Panc1 (cell line): ENCODE measurements at regions not wholly inside any gene's neighbourhood (a gene's known extent, or its start where the extent isn't known, plus 50 kb on each side); places are given as distances from the start of the nearest gene placed in this dataset.

Source experiments
- ATAC-seq: fragments of 200-7000 bp; cut with Tn5 transposase; 2 replicates; pipeline ENCODE4 v1.9.1; 2020; ENCODE audit warnings: mild to moderate bottlenecking, moderate library complexity
- BruUV-seq: library from RNA; stranded (reverse); fragments of 400-500 nt; replicated peaks from 2 replicates; lab custom pipeline; 2021; lab: Mats Ljungman, UMichigan
- CTCF ChIA-PET: fragments of 300-600 bp; sonication (Branson Sonifier 250); formaldehyde crosslinking; loops from one replicate; lab custom pipeline; 2022; ENCODE audit warnings: antibody characterized with exemption; lab: Charles Lee
- POLR2A ChIA-PET: fragments of 300-600 bp; sonication (Branson Sonifier 250); formaldehyde crosslinking; loops from one replicate; lab custom pipeline; 2022; ENCODE audit warnings: antibody characterized with exemption; lab: Charles Lee
- DNase-seq: peaks from one replicate; pipeline ENCODE4 v3.0.0-alpha.2; 2010; ENCODE audit warnings: low read depth, low spot score
- H3K27ac ChIP-seq: 2 replicates; pipeline ENCODE4 v1.5.1; 2011; ENCODE audit warnings: mild to moderate bottlenecking, low read length, inconsistent platforms
- H3K27me3 ChIP-seq: fragments of 200-500 bp; sonication (Bioruptor generic); 2 replicates; pipeline ENCODE4 v1.6.0; 2014; ENCODE audit warnings: low read length, inconsistent platforms; ENCODE audit not compliant: control insufficient read depth, insufficient read depth
- H3K36me3 ChIP-seq: fragments of 200-500 bp; sonication (Bioruptor generic); 2 replicates; pipeline ENCODE4 v1.5.1; 2014; ENCODE audit warnings: inconsistent platforms, mild to moderate bottlenecking, low read length, moderate library complexity; ENCODE audit not compliant: control insufficient read depth, insufficient read depth
- H3K4me1 ChIP-seq: 2 replicates; pipeline ENCODE4 v1.5.1; 2011; ENCODE audit warnings: inconsistent platforms, mild to moderate bottlenecking, low read length, moderate library complexity; ENCODE audit not compliant: control insufficient read depth, insufficient read depth
- H3K4me3 ChIP-seq, 2 experiments: 2 replicates each; pipeline ENCODE4 v1.5.1; 2011 to 2012; ENCODE audit warnings: low read depth in 2 of 2, low read length in 2 of 2, mild to moderate bottlenecking in 2 of 2, inconsistent platforms in 1 of 2, moderate library complexity in 1 of 2
- H3K9me3 ChIP-seq: fragments of 200-500 bp; sonication (Bioruptor generic); 2 replicates; pipeline ENCODE4 v1.5.1; 2014; ENCODE audit warnings: low read depth, mild to moderate bottlenecking, inconsistent platforms, low read length, moderate library complexity; ENCODE audit not compliant: control insufficient read depth, insufficient read depth
- CTCF ChIP-seq: fragments of 450-650 bp; IDR thresholded peaks from 2 replicates; pipeline ENCODE4 v1.5.1; 2017; ENCODE audit warnings: mild to moderate bottlenecking
- POLR2AphosphoS5 ChIP-seq: IDR thresholded peaks from 2 replicates; pipeline ENCODE4 v1.6.1; 2012; ENCODE audit warnings: mild to moderate bottlenecking, low read depth, low read length, moderate library complexity
- SIN3A ChIP-seq: IDR thresholded peaks from 2 replicates; pipeline ENCODE4 v1.6.1; 2012; ENCODE audit warnings: low read depth, mild to moderate bottlenecking, low read length, moderate library complexity, borderline replicate concordance; ENCODE audit not compliant: insufficient read depth
- TCF7L2 ChIP-seq: IDR thresholded peaks from 2 replicates; pipeline ENCODE4 v1.6.1; 2011; ENCODE audit warnings: mild to moderate bottlenecking, low read depth, low read length, inconsistent platforms
- in situ Hi-C: cut with HindIII; loops from 2 replicates; pipeline ENCODE4 v1.10.0; 2016; ENCODE audit warnings: low sequenced_read_pairs, low pct_unique_long_range_greater_than_20kb
- intact Hi-C: fragments of 100-400 bp; cut with micrococcal nuclease; formaldehyde crosslinking; loops from one replicate; pipeline ENCODE4 v1.10.0; 2022; ENCODE audit not compliant: unreplicated experiment
- TF ChIP-seq, protein P1 (sequence below), 2 experiments: IDR thresholded peaks; 2 replicates each; pipeline ENCODE4 v1.6.1; 2011 to 2012; ENCODE audit warnings: low read depth in 2 of 2, control low read depth in 1 of 2, low read length in 1 of 2, mild to moderate bottlenecking in 1 of 2, moderate library complexity in 1 of 2; ENCODE audit not compliant: insufficient read depth in 1 of 2

GRCh38 chr10:37687581-37687980 is 169.8 kb downstream of the ZNF248 start:
- in situ Hi-C loops: no loop called here
- intact Hi-C loops: no loop called here
- no TSS peak for BruUV-seq
- ChIA-PET POLR2A (no interaction called here), CTCF (no interaction called here)
- DNase-seq (no peak), ATAC-seq (no peak)
- no peak overlapping the region for H3K27ac ChIP-seq
- no peaks in the 10 kb centered on the region for H3K27me3 ChIP-seq
- H3K9me3 ChIP-seq: no peaks in the 10 kb centered on the region
- H3K4me1 ChIP-seq: no peaks in the 10 kb centered on the region
- no peak overlapping the region for H3K4me3 ChIP-seq
- no peaks in the 10 kb centered on the region for H3K36me3 ChIP-seq
- no peak for TF ChIP-seq CTCF
- TF ChIP-seq POLR2AphosphoS5: no peak
- no peak for TF ChIP-seq SIN3A
- TF ChIP-seq, protein P1, sequence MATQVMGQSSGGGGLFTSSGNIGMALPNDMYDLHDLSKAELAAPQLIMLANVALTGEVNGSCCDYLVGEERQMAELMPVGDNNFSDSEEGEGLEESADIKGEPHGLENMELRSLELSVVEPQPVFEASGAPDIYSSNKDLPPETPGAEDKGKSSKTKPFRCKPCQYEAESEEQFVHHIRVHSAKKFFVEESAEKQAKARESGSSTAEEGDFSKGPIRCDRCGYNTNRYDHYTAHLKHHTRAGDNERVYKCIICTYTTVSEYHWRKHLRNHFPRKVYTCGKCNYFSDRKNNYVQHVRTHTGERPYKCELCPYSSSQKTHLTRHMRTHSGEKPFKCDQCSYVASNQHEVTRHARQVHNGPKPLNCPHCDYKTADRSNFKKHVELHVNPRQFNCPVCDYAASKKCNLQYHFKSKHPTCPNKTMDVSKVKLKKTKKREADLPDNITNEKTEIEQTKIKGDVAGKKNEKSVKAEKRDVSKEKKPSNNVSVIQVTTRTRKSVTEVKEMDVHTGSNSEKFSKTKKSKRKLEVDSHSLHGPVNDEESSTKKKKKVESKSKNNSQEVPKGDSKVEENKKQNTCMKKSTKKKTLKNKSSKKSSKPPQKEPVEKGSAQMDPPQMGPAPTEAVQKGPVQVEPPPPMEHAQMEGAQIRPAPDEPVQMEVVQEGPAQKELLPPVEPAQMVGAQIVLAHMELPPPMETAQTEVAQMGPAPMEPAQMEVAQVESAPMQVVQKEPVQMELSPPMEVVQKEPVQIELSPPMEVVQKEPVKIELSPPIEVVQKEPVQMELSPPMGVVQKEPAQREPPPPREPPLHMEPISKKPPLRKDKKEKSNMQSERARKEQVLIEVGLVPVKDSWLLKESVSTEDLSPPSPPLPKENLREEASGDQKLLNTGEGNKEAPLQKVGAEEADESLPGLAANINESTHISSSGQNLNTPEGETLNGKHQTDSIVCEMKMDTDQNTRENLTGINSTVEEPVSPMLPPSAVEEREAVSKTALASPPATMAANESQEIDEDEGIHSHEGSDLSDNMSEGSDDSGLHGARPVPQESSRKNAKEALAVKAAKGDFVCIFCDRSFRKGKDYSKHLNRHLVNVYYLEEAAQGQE (IDR thresholded peaks at IDR 0.05; ENCODE audit: insufficient read depth in 1 of 2, low read depth in 2 of 2, low read length in 1 of 2): no peak
- TF ChIP-seq TCF7L2: no peak

DNA sequence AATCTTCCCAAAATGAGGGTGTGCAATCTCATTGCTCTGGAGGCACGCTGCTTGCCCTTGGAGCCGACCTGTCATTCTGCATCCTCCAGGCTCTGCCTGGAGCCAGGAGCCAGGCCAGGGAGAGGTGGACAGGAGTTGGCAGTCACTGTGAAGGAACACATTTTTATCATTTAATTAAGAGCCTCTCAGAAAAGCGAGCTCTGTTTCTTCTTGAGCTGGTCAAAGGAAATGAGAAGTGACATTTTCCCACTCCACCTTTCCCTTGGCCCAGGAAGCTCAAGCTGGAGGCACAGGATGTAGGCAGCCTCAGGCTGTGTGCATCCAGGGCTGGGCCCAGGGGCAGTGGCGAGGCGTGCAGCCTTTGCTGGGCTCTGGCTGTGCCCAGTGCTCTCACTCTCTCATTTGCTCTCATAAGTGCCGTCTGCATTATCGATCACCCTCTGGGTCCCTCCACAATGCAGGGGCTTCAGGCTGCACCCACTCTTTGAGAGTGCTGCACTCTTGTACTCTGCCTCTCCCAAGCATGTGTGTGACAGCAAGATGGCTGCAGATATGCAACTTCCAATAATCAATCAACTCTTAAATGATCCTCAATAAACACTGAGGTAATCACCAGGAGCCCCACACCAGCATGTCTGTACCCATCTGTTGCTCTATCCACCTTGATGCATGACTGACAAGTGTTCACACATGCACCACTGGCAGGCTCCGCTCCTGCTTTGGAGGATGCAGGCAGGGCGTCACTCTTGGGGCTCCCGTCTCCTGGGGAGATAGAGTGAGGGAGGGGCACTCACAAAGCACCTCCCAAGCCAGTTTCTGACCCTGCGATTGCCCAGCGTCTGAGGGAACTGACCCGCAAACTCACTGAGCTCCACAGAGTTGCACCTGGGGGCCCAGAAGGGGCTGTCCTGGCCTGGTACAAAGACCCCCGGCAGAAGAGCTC is 171.4 kb downstream of the ZNF248 start:
- no peak for TF ChIP-seq POLR2AphosphoS5
- TF ChIP-seq SIN3A: no peak
- TF ChIP-seq CTCF: no peak
- TF ChIP-seq TCF7L2: no peak
- TF ChIP-seq, protein P1 (IDR thresholded peaks at IDR 0.05; ENCODE audit: insufficient read depth in 1 of 2, low read depth in 2 of 2, low read length in 1 of 2): no peak
- DNase-seq (no peak), ATAC-seq (no peak)
- intact Hi-C loops: no loop called here
- no peak overlapping the region for H3K4me3 ChIP-seq
- in situ Hi-C loops: no loop called here
- no peaks in the 10 kb centered on the region for H3K9me3 ChIP-seq
- ChIA-PET POLR2A (no interaction called here), CTCF (no interaction called here)
- H3K4me1 ChIP-seq: no peaks in the 10 kb centered on the region
- no peaks in the 10 kb centered on the region for H3K36me3 ChIP-seq
- no TSS peak for BruUV-seq
- no peak overlapping the region for H3K27ac ChIP-seq
- no peaks in the 10 kb centered on the region for H3K27me3 ChIP-seq
